HG03575 (cell line): ENCODE measurements at regions not wholly inside any gene's neighbourhood (a gene's known extent, or its start where the extent isn't known, plus 50 kb on each side); places are given as distances from the start of the nearest gene placed in this dataset.
"Not testable (repeated sequence)": the region's sequence is repeated elsewhere in the genome, so short reads cannot be mapped to it uniquely, and the experiment has no call there.

Experiments used
- ATAC-seq: cut with Tn5 transposase; IDR thresholded peaks from one replicate; pipeline ENCODE4 v1.9.1; 2021; ENCODE audit not compliant: unreplicated experiment, insufficient number of reproducible peaks, low FRiP score; ENCODE audit errors: extremely low read depth

DNA sequence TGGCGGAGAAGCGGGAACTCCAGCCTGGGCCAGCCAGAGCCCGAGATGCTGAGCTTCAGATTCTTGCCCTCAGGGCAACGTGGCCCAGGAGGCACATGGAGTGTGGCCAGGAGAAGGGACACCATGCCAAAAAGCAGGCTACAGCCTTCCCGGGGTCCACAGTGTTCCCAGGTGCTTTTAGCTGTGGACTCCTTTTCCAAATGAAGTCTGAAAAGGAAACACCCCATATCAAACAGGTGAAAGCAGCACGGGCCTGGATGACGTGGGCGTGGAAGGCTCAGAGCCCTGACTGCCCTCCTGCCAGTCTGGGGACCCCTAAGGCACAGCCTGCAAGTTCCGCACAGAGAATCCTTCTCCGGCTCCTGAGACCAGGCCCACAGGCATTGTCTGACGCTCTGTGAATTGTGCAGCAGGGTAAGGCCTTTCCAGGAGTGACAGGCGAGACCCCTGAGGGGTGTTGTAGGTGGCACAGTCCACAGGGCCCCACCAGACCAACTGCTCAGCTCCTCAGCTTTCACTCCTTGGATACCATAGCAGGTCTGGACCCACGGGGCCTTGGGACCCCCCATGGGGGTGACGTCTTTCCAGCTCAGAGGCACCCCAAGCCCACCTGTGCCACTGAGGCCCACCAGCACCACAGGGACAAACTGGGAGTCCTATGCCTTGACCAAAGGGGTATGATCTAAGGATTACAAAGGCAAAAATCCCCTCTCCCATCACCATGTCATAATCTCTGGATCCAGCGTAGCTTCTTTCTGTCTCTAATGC is 69.6 kb upstream of the RAB6C start:
- no peak for ATAC-seq

DNA sequence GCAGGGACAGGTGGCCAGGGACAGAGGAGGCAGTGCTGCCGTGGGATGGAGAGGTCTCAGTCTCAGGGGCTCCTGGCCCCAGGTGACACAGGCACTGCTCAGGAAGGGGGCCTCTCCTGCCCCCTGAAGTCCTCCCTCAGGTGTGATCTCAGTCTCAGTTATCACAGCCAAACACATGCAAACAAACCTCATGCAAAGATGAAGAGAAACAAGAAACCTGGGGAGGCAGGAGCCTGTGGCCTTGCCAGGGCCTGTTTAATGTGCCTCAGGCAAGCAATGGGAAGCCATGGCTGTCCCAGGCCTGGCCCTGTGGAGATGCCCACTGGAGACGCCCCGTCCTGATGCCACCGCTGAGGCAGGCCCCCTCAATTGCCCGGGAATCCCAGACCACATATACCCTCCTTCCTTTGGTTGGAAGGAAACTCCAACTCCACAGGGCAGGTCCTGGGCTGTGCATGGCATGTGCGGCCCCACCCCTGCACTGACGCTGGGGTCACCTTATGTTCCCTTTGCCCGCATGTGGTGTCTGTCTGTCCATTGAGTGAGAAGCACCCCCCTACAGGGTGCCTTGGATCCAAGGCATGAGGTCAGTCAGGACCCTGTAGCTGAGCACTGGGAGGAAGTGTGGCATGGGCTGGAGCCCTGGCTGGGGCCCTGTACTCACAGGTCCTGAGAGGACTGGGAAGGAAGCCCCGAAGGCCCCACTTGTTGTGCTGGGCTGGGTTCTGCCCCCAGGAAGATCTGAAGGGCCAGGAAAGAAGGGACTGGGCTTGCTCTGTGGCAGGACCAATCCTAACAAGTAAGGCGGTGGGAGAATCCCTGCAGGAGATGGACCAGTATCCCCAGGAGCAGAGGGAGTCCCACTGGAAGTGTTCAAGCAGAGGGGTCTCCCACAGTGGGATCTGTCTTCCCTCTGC is 68.8 kb upstream of the RAB6C start:
- no peak for ATAC-seq

DNA sequence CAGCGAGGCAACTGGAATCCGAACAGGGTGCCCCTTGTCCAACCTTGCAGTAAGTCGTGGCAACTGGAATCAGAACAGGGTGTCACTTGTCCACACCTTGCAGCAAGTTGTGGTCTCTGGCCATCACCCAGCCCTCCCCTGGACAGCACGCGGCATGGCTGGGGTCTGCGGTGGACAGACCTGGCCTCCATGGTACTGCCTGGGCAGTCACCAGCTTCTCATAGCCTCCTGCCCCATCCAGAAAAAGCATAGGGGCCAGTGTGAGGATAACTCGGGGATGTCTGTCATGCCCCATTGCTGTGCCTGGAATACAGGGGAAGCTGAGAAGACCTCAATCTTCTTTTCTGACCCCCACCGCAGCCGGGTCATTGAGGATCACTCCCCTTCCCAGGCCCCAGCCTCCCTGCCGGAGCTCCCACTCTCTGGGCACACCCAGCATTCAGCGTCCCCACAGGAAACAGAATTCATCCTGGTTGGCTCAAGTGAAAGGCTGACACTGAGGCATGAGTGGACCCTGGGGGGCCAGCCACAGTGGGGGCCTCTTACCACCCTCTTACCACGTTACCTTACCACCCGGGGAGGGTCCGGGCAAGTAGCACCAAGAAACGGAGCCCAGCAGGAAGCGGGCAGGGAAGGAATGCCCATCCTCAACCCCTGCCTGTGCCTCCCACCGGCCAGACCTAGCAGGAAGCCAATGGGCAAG is 68.0 kb upstream of the RAB6C start:
- no peak for ATAC-seq

DNA sequence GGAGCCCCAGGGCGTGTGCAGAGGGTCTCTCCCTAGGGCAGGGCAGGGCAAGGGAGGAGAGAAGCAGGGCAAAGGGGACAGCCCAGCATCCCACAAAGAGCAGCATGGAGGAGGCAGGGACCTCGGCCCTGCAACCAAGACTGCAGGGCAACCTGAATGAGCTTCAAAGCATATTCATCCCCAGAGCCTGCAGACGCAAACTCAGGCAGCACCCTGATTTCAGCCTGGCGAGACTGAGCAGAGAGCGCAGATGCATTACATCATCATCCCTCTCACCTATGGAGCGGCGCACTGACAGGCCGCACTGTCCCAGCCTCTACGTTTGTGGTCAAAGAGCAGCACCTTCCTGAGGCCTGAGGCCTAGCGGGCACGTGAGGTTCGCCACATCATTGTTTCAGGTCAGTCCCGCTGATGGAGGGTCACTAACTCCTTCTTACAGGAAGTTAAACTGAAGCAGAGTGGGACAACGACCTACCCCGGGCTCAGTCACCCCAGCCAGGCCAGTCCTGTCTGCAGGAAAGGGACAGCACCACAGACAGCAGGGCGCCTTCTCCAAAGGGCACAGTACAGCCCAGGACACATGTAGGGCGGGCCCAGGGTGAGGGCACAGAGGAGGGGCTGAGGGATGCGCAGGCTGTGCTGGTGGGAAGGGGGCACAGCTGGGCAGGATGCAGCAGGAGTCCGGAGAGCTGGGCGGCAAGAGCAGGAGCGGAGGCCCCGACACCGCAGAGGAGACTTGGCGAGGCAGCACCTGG is 67.2 kb upstream of the RAB6C start:
- ATAC-seq, result no peak

DNA sequence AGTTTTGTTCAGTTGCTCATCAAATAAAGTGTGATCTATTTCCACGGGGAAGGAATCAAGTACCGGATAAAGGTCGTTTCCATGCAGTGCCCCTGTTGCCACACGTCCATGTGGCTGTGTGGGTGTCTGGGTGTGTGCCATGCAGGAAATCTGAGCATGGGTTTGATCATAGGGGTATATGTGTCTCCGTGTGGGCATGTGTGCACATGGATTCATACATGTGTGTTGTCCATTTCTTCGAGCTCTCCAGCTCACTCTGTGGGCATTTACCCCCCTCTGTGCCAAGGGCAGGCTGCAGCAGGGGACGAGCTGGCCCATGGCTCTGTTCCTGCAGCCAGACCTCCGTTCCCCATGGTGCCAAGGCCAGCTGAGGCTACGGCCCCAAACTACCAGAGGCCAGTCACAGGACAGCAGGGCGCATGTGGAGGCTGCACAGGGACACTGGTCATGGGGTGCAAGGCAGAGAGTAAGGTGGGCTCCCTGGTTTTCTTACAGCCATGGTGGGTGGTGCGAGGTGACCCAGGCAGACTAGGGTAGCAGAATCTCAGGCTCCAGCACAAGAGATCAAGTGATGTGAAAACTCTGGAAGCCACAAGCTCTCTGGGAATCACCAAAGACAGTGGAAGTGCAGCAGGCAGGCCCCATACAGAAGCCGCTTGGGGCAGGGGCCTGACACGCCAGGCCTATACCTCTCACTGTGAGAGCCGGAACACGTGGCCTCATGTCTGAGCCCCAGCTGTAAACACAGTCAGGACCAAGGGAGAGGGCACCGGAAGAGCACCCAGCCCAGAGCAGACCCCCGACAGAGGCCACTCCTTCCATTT is 66.4 kb upstream of the RAB6C start:
- no peak for ATAC-seq

DNA sequence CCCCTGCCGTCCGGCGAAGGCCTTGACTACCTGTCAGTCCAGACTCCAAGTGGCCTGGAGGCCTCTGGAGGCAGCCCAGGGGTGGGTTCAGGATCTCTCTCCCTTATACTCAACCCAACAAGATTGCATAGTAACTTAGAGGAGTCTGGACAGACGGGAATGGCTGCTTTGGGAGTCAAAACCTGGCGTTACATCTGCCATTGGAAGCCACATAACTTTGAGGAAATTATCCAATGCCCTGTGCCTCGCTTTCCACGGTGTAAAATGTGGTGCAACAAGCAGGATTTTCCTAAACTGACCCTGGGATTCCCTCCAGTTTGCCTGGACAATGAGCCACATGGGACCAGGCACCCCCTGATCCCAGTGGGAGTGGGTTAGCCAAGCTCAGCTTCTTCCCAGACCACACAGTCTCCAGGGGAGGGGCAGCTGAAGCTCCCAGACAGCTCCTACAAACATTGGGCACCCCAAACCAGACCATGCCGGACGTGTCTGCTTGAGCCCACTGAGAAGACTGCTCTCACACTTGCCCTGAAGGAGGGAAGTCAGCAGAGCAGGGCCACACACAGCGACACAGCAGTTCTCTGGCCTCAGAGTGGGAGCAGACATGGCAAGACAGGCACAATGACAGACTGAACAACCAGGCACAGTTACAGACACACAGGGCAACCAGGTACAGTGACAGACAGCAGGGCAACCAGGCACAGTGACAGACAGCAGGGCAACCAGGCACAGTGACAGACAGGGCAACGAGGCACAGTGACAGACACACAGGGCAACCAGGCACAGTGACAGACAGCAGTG is 65.6 kb upstream of the RAB6C start:
- ATAC-seq, result no peak

DNA sequence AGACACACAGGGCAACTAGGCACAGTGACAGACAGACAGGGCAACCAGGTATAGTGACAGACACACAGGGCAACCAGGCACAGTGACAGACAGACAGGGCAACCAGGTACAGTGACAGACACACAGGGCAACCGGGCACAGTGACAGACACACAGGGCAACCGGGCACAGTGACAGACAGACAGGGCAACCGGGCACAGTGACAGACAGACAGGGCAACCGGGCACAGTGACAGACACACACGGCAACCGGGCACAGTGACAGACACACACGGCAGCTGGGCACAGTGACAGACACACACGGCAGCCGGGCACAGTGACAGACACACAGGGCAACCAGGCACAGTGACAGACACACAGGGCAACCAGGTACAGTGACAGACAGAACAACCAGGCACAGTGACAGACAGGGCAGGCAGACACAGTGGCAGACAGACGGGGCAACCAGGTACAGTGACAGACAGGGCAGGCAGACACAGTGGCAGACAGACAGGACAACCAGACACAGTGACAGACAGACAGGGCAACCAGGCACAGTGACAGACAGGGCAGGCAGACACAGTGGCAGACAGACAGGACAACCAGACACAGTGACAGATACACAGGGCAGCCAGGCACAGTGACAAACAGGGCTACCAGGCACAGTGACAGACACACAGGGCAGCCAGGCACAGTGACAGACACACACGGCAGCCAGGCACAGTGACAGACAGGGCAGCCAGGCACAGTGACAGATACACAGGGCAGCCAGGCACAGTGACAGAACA is 64.7 kb upstream of the RAB6C start:
- no peak for ATAC-seq

DNA sequence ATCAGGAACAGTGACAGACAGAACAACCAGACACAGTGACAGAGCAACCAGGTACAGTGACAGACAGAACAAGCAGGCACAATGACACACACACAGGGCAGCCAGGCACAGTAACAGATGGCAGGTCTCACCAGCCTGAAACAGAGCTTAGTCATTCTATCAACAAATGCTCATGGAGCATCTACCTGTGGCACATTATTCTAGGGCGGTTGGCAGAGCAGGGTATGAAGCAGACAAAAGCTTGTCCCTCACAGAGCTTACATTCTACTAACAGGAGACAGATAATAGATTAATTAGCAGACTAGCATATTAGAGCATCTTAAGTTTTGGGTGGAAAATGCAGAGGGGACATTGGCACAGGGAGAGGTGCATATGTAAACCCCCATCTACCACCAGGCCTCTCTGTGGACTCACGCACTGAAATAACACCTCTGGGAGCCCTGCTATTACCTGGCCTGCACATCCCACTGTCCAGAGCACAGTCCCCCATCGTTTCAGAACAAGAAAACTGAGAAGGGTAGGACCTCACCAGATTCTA is 64.1 kb upstream of the RAB6C start:
- ATAC-seq, result no peak

DNA sequence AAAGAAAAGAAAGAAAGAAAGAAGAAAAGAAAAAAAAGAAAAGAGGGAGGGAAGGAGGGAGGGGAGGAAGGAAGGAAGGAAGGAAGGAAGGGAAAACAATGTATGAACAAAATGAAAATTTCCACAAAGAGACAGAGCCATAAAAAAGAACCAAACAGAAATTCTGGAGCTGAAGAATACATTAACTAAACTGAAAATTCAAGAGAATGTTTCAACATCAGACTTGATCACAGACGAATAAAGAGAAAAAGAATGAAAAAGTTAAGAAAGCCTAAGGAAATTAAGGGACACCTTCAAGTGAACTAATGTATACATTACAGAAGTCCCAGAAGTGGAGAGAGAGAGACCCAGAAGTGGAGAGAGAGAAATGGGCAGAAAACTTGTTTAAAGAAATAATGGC is 60.9 kb upstream of the RAB6C start:
- ATAC-seq, result no peak

DNA sequence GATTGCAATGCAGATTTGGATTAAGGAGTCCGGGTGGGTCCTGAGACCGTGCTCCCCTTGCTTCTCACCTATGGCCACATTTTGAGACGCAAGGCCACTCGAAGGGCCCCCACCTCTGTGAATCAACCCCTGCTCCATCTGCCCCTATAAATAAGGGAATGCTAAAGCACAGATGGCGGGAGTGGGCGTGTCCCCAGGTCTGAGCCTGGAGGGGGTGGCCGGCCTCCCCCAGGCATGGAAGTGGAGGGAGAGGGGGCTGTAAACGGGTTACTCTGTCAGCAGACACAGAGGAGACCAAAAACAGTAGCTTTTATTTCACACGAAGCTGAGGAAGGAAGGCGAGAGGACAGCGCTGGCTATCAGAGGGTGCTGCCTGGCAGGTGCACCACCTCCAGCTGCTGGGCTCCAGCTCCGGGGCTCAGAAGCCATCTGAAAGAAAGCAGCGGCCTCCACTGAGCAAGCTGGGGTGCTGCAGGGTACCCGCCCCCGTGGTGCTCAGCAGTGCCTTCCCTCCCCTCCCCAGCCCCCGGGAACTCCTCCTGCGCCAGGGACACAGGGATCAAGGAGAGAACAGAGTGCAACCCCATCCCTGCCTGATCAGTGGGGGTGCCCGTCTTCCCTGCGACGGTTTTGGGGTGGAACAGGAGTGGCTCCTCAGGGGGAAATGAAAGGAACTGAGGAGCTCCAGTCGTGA is 56.7 kb upstream of the RAB6C start:
- no peak for ATAC-seq

DNA sequence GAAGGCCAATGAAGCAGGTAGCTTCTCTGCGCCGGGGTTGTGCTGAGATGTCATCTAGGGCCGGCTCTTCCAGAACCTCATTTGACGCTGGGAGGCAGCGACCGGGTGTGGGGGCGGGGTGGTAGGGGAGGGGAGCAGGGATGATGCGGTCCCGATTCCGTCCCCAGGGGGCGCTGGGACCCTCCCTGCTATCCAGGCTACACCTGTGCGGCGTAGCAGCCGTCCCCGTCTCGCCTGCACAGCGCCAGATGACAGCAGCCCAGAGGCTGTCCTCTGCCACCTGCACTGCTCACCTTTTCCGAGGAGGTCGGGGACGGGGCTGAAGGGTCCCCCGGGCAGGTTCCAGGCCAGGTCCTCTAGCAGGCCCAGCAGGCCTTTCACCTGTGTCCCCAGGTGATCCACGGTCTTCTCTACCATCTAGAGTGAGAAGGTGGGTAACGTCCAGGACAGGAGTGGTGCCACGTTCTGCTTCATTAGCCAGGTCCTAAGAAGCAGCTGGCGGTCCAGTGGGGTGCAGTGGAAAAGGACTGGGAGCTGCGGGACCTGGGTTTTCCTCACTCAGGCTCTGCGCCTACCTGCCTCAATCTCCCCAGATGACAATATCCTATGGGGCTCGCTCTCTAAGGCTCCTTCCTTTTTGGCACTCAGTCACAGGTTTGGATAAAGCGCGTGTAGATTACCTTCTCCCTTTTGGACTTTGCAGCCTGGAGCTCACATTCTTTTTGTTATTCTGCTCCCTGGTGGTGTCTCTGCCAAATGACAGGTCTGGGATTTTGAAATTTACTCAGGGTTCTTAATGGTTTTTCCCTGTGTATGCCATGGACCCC is 56.0 kb upstream of the RAB6C start:
- ATAC-seq, result no peak

DNA sequence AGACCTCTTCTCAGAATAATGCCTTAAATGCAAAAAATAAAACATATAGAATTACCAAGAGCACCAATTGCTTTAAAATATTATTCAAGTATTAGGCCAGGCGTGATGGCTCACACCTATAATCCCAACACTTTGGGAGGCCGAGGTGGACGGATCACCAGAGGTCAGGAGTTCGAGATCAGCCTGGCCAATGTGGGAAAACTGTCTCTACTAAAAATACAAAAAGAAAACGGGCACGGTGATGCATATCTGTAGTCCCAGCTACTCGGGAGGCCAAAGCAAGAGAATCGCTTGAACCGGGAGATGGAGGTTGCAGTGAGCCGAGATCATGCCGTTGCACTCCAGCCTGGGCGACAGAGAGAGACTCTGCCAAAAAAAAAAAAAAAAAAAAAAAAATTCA is 55.4 kb upstream of the RAB6C start:
- not testable (repeated sequence) for ATAC-seq

DNA sequence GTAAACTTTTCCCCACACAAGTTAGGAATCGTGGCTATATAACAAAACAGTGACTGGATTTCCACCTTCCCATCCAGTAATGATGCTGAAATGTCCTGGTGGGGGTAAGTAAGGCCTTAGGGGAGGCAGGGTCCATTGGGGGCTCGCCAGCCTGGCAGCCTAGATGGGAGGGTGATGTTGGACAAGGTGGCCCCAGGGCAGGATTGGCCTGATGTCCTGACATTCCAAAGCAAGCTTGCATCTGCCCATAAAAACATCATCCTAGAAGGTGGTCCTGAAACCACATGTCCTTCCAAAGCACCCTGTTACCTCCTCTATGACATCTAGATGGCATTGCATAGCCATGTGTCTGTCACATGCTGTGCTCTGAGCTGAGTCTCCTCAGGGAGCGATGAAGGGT is 54.1 kb upstream of the RAB6C start:
- no peak for ATAC-seq

DNA sequence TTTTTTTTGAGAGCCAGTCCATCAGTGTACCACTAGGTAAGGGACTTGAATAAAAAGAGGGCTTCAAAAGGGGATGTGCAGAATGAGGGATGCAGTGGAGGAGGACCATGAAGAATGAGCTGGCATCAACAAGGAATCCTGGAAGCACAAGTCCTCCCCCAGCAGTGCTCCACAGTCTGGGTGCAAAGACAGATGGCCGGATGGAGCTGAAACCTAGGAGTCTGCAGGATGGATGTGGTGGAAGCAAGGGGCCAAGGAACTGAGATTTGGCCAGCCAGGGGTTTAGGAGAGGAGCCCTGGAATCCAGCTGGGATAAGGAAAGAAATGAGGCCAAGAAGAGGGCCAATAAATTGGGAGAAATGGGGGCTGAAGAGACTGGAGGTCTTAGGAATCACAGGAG is 51.8 kb upstream of the RAB6C start:
- no peak for ATAC-seq
